ENCODE measurements at regions not wholly inside any gene's neighbourhood (a gene's known extent, or its start where the extent isn't known, plus 50 kb on each side); places are given as distances from the start of the nearest gene placed in this dataset.
"Not testable (repeated sequence)": the region's sequence is repeated elsewhere in the genome, so short reads cannot be mapped to it uniquely, and the experiment has no call there.

GRCh38 chr14:28820677-28821076, 54.1 kb downstream of the FOXG1 start:
- DNase-seq (ENCODE audit: low spot score): no peak

DNA sequence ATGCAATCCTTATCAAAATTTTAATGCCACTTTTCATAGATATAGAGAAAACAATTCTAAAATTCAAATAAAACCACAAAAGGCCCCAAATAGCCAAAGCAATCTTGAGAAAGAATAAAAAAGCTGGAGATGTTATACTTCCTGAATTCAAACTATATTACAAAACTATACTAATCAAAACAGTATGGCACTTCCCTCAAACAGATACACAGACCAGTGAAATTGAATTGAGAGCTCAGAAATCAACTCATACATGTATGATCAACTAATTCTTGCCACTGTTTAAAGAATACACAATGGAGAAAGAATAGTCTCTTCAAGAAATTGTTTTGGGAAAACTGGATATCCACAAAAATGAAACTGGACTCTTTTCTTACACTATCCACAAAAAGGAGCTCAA, 55.4 kb downstream of the FOXG1 start:
- DNase-seq (ENCODE audit: low spot score): no peak

GRCh38 chr14:28823245-28823644, 56.7 kb downstream of the FOXG1 start:
- no peak for DNase-seq (ENCODE audit: low spot score)

- no peak for DNase-seq (ENCODE audit: low spot score)
Observed at GRCh38 chr14:28830115-28830534, 63.5 kb downstream of the FOXG1 start.

GRCh38 chr14:28831126-28831525, 64.5 kb downstream of the FOXG1 start:
- DNase-seq (ENCODE audit: low spot score): no peak

GRCh38 chr14:28842569-28842968, 76.0 kb downstream of the FOXG1 start:
- DNase-seq (ENCODE audit: low spot score): not testable (repeated sequence)

GRCh38 chr14:28867571-28867970, 101.0 kb downstream of the FOXG1 start:
- no peak for DNase-seq (ENCODE audit: low spot score)

DNA sequence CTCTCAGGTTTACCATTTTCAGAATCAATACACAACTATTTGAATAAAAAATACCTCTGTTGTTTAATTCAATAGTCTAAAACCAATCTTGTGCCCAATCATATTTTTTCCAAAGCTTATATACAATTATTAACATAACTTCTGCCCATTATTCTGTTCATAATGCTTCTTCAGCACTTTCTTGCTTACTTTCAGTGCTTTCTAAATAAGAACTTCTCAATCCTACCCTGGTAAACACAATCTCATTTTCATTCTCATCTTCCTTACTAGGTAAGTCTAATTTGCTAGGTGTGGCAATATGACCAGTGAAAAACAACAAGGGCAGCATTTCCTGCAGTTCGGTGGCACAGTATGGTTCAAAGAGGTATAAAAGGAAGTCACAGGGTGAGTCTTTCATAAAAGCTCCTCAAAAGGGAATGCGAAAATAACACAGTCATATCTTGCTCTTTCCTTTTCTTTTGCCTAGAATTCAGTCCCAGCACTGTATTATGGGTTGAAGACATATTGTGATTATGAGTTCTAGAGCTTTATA, 103.5 kb downstream of the FOXG1 start:
- DNase-seq (ENCODE audit: low spot score): no peak

DNA sequence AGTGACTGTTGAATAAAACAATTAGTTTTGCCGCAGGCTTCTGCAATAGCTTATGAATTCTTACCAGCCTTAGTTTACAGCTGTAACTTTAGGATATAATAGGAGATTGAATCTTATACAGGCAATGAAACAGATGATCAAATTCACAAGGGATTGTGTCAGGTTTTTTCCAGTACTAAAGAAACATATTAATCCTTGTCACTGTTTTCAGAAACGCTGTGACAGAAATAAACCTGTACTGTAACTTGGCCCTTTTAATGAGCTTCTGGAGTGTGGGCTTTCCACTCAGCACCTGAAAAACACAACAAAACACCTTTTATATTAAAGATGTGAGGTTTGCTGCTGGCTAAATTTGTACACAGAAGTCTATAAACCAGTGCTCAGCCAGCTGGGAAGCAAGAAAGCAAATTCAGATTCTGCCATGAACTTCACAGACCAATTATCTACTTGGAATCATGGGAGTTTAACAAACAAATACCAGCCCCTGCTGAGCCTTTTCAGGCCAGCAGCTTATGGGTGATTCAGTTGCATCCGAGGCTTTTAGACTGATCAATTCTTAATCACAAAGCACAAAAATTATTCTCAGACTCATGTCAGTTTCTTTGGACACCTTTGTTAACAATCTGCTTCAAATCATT, 109.5 kb downstream of the FOXG1 start:
- no peak for DNase-seq (ENCODE audit: low spot score)

DNA sequence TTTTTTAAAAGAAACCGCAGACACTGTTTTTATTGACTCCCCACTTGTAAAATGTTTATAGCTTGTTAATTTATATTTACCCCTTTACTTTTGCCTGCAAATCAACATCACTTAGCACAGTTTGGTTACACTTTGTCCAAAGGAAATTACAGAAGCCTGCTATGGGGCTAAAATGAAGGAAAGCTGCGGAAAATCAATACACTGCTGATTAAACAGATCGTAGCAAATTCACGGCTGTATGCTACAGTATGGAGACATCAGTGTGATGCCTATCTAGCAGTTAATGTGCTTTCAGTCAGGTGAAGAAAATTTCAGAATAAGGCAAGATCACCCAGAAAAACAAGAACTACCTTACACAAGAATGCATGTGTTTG, 110.0 kb downstream of the FOXG1 start:
- DNase-seq (ENCODE audit: low spot score): no peak

DNA sequence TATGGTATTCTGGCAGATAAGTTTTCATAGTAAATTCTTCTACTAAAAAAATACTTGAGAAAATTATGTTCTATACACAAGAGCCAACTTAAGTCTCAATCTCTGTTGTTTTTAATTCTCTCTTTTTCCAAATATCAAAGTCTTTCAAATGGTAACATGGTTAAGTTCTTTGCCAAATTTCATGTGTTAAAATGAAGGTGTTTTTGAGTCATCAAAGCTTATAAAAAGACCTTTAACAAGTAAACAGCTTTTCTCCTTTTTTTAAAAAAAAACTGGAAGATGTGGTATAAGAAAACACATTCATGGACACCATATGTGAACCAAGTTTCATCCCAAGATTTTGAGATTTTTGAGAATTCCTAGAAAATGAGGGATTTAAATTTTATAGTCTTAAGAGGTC, 111.3 kb downstream of the FOXG1 start:
- no peak for DNase-seq (ENCODE audit: low spot score)

DNA sequence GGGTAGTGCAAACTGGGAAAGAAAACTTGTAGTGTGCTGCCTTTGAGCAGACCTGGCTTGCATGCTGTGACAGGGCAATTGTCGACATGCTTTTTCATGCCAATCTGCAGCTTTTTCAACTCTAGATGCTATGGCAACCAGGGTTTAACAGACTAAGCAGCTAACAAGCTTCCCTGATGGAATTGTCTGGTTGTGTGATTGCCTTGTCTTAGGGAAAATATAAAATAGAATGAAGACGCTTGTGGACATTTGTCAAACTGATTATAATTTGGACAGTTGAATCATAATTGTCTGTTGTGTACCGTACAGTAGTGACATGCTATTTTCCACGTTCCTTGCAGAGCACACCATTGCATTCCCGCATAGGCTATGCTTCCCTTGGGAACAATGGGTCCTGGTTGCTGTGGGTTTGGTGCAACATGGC, 113.0 kb downstream of the FOXG1 start:
- no peak for DNase-seq (ENCODE audit: low spot score)

GRCh38 chr14:28886940-28887339, 120.4 kb downstream of the FOXG1 start:
- no peak for DNase-seq (ENCODE audit: low spot score)

DNA sequence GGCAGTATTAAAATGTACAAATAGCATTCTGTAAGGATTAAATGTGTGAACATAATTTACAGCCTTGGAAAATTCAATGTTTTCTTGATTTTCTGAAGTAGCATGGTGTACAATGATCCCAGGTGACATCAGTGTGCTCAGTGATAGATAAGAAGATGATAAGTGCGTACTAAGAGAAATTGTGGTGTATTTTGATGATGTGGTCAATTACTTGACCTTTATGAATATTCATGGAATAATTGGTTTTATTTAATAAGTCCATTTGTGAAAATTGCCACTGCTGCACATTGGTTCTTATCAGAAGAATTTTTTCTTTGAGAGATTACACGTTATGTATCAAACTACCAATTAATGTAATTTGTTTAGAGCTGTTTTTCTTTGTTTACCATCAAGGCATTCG, 128.8 kb downstream of the FOXG1 start:
- DNase-seq (ENCODE audit: low spot score): no peak

GRCh38 chr14:28896337-28896736, 129.8 kb downstream of the FOXG1 start:
- no peak for DNase-seq (ENCODE audit: low spot score)

- no peak for DNase-seq (ENCODE audit: low spot score)
Observed at GRCh38 chr14:28901631-28902030, 135.0 kb downstream of the FOXG1 start.

- no peak for DNase-seq (ENCODE audit: low spot score)
Observed at GRCh38 chr14:28902930-28903329, 136.3 kb downstream of the FOXG1 start.

- DNase-seq (ENCODE audit: low spot score): no peak
Observed at GRCh38 chr14:28911521-28911920, 144.9 kb downstream of the FOXG1 start.

DNA sequence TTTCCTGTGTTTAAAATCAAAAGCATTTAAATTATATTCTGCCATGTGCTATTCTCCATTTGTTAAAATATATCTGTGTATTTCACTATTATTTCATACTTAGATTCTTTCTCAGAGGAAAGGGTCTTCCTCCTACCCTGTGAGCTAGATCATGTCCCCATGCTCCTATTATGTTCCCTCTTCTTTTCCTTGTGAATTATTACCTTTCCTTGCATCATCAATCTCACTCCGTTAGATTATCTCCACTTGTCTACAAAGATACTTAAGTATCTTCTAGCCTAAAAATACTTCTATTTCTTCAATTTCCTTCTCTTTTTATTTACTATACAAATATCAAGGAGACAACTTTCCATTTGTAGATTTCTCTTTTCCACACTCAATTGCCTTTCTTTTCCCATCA, 146.5 kb downstream of the FOXG1 start:
- DNase-seq (ENCODE audit: low spot score): no peak

GRCh38 chr14:28926122-28926521, 159.5 kb downstream of the FOXG1 start:
- DNase-seq (ENCODE audit: low spot score): no peak

- DNase-seq (ENCODE audit: low spot score): no peak
Observed at GRCh38 chr14:28931999-28932398, 165.4 kb downstream of the FOXG1 start.

GRCh38 chr14:28936601-28937000, 170.0 kb downstream of the FOXG1 start:
- no peak for DNase-seq (ENCODE audit: low spot score)

- no peak for DNase-seq (ENCODE audit: low spot score)
Observed at GRCh38 chr14:28941758-28942157, 175.2 kb downstream of the FOXG1 start.

- no peak for DNase-seq (ENCODE audit: low spot score)
Observed at GRCh38 chr14:28944605-28945004, 178.0 kb downstream of the FOXG1 start.

Data from GM03348 (cell line).